ENCODE measurements at regions not wholly inside any gene's neighbourhood (a gene's known extent, or its start where the extent isn't known, plus 50 kb on each side); places are given as distances from the start of the nearest gene placed in this dataset.

DNA sequence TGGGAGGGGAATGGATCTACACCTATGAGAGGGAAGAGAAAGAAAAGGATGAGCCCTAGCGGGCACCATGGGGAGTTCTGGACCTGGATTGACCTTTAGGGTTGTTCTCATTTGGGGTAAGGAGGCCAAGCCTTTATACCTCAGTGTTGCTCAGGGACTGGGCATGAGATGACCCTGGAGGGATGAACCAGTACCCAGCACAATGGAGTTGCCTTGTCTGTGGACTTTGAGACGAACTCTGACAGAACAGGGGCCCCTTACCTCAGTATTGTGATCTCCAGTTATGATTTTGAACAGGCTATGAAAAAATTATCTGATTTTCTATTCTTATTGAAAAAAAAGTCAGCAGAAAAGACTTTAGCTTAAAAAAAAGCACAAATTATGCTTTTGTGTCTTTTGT lies 88.6 kb downstream of the FOXA2 start (continued):
- TF ChIP-seq, protein P1, sequence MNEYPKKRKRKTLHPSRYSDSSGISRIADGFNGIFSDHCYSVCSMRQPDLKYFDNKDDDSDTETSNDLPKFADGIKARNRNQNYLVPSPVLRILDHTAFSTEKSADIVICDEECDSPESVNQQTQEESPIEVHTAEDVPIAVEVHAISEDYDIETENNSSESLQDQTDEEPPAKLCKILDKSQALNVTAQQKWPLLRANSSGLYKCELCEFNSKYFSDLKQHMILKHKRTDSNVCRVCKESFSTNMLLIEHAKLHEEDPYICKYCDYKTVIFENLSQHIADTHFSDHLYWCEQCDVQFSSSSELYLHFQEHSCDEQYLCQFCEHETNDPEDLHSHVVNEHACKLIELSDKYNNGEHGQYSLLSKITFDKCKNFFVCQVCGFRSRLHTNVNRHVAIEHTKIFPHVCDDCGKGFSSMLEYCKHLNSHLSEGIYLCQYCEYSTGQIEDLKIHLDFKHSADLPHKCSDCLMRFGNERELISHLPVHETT (CRISPR knock-in tag; conservative IDR thresholded peaks at IDR 0.05) = no peak
- TF ChIP-seq SUZ12 (IDR thresholded peaks at IDR 0.05; ENCODE audit: low read depth, low read length) (no peak), ZSCAN30 (CRISPR knock-in tag; IDR thresholded peaks at IDR 0.05) (no peak), ZNF484 (CRISPR knock-in tag; IDR thresholded peaks at IDR 0.05; ENCODE audit: borderline replicate concordance, low read depth) (0 out of 2 replicates have a peak, but pooled peaks have one; percentile 42), TCF12 (IDR thresholded peaks at IDR 0.05) (no peak), TCF12 (CRISPR knock-in tag; IDR thresholded peaks at IDR 0.05) (no peak), MXD4 (CRISPR knock-in tag; IDR thresholded peaks at IDR 0.05) (no peak), SP2 (CRISPR knock-in tag; IDR thresholded peaks at IDR 0.05) (no peak), SOX6 (IDR thresholded peaks at IDR 0.05) (no peak), SOX6 (CRISPR knock-in tag; IDR thresholded peaks at IDR 0.05) (peak; percentile 73), SOX5 (CRISPR knock-in tag; IDR thresholded peaks at IDR 0.05; ENCODE audit: borderline replicate concordance) (peak; percentile 50), HNF4G (IDR thresholded peaks at IDR 0.05; ENCODE audit: borderline replicate concordance, low read depth, low read length) (peak; percentile 38; the same call in 1 of the 2 replicates), HNF4G (CRISPR knock-in tag; IDR thresholded peaks at IDR 0.05; ENCODE audit: borderline replicate concordance, low read depth) (no peak), ZNF317 (CRISPR knock-in tag; IDR thresholded peaks at IDR 0.05) (peak; percentile 41; the same call in 1 of the 2 replicates), ZNF556 (CRISPR knock-in tag; IDR thresholded peaks at IDR 0.05; ENCODE audit: borderline replicate concordance) (no peak), SRY (CRISPR knock-in tag; IDR thresholded peaks at IDR 0.05) (no peak), DMAP1 (CRISPR knock-in tag; IDR thresholded peaks at IDR 0.05) (no peak), RARA (CRISPR knock-in tag; IDR thresholded peaks at IDR 0.05) (peak; percentile 29; the same call in 1 of the 2 replicates), GATAD2A (CRISPR knock-in tag; IDR thresholded peaks at IDR 0.05) (peak; percentile 45; the same call in 1 of the 2 replicates), SOX13 (IDR thresholded peaks at IDR 0.05) (no peak), SOX13 (CRISPR knock-in tag; conservative IDR thresholded peaks at IDR 0.05 in 1 of 2, IDR thresholded peaks at IDR 0.05 in 1 of 2) (peak in 1 of 2 experiments; percentile 64; a peak in 2 of 4 replicates), ZNF598 (CRISPR knock-in tag; IDR thresholded peaks at IDR 0.05; ENCODE audit: borderline replicate concordance) (no peak)
- TF ChIP-seq, protein P2, sequence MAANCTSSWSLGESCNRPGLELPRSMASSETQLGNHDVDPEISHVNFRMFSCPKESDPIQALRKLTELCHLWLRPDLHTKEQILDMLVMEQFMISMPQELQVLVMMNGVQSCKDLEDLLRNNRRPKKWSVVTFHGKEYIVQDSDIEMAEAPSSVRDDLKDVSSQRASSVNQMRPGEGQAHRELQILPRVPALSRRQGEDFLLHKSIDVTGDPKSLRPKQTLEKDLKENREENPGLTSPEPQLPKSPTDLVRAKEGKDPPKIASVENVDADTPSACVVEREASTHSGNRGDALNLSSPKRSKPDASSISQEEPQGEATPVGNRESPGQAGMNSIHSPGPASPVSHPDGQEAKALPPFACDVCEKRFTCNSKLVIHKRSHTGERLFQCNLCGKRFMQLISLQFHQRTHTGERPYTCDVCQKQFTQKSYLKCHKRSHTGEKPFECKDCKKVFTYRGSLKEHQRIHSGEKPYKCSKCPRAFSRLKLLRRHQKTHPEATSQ (CRISPR knock-in tag; IDR thresholded peaks at IDR 0.05; ENCODE audit: borderline replicate concordance) = no peak
- TF ChIP-seq, protein P3, sequence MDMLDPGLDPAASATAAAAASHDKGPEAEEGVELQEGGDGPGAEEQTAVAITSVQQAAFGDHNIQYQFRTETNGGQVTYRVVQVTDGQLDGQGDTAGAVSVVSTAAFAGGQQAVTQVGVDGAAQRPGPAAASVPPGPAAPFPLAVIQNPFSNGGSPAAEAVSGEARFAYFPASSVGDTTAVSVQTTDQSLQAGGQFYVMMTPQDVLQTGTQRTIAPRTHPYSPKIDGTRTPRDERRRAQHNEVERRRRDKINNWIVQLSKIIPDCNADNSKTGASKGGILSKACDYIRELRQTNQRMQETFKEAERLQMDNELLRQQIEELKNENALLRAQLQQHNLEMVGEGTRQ (IDR thresholded peaks at IDR 0.05; ENCODE audit: low read depth, low read length) = no peak
- TF ChIP-seq, protein P3 (CRISPR knock-in tag; IDR thresholded peaks at IDR 0.05; ENCODE audit: borderline replicate concordance) = no peak
- TF ChIP-seq, protein P4, sequence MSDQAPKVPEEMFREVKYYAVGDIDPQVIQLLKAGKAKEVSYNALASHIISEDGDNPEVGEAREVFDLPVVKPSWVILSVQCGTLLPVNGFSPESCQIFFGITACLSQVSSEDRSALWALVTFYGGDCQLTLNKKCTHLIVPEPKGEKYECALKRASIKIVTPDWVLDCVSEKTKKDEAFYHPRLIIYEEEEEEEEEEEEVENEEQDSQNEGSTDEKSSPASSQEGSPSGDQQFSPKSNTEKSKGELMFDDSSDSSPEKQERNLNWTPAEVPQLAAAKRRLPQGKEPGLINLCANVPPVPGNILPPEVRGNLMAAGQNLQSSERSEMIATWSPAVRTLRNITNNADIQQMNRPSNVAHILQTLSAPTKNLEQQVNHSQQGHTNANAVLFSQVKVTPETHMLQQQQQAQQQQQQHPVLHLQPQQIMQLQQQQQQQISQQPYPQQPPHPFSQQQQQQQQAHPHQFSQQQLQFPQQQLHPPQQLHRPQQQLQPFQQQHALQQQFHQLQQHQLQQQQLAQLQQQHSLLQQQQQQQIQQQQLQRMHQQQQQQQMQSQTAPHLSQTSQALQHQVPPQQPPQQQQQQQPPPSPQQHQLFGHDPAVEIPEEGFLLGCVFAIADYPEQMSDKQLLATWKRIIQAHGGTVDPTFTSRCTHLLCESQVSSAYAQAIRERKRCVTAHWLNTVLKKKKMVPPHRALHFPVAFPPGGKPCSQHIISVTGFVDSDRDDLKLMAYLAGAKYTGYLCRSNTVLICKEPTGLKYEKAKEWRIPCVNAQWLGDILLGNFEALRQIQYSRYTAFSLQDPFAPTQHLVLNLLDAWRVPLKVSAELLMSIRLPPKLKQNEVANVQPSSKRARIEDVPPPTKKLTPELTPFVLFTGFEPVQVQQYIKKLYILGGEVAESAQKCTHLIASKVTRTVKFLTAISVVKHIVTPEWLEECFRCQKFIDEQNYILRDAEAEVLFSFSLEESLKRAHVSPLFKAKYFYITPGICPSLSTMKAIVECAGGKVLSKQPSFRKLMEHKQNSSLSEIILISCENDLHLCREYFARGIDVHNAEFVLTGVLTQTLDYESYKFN (CRISPR knock-in tag; conservative IDR thresholded peaks at IDR 0.05) = peak; percentile 34; the same call in 1 of the 2 replicates

Data from HepG2 (cell line).